Esophagus muscularis mucosa (tissue), 4 donors: ENCODE measurements at regions not wholly inside any gene's neighbourhood (a gene's known extent, or its start where the extent isn't known, plus 50 kb on each side); places are given as distances from the start of the nearest gene placed in this dataset.

ENCODE experiments used
- DNase-seq: peaks from one replicate; pipeline ENCODE4 v3.0.0-alpha.2; 2017; ENCODE audit errors: extremely low spot score
- H3K27ac ChIP-seq, 4 donors: fragments of 200-600 bp; sonication (generic); replicated peaks in 1 of 4; 1 replicate in 3 of 4; 2 replicates in 1 of 4; pipeline ENCODE4 v1.5.1; 2016 to 2019; ENCODE audit warnings: mild to moderate bottlenecking in 1 of 4
- H3K27me3 ChIP-seq, 4 donors: fragments of 200-600 bp; sonication (generic); one replicate each; pipeline versions ENCODE4 v1.5.1 to v1.6.0; 2016 to 2019
- H3K36me3 ChIP-seq, 4 donors: fragments of 200-600 bp; sonication (generic); one replicate each; pipeline ENCODE4 v1.5.1; 2016 to 2019
- H3K4me1 ChIP-seq, 4 donors: fragments of 200-600 bp; sonication (generic); one replicate each; pipeline ENCODE4 v1.5.1; 2016 to 2019
- H3K4me3 ChIP-seq, 4 donors: fragments of 200-600 bp; sonication (generic); 1 replicate in 2 of 4; 2 replicates in 2 of 4; pipeline ENCODE4 v1.5.1; 2016 to 2019; ENCODE audit warnings: mild to moderate bottlenecking in 4 of 4, moderate library complexity in 1 of 4
- H3K9me3 ChIP-seq, 4 donors: fragments of 200-600 bp; sonication (generic); 1 replicate in 3 of 4; 2 replicates in 1 of 4; pipeline ENCODE4 v1.5.1; 2016 to 2019
- CTCF ChIP-seq, 3 experiments: fragments of 200-600 bp in 2 of 3; fragments of 450-650 bp in 1 of 3; sonication (generic) in 2 of 3; IDR thresholded peaks; one replicate each; pipeline ENCODE4 v1.5.1; 2017 to 2019; ENCODE audit warnings: antibody characterized with exemption in 3 of 3, mild to moderate bottlenecking in 2 of 3, moderate library complexity in 1 of 3
- EP300 ChIP-seq: sonication (generic); formaldehyde crosslinking; IDR thresholded peaks from one replicate; pipeline ENCODE4 v1.6.1; 2017; ENCODE audit warnings: antibody characterized with exemption
- POLR2A ChIP-seq: fragments of 450-650 bp; IDR thresholded peaks from one replicate; pipeline ENCODE4 v1.6.1; 2017; ENCODE audit warnings: antibody characterized with exemption, moderate library complexity, mild to moderate bottlenecking, low read depth
- POLR2AphosphoS5 ChIP-seq, 2 donors: sonication (generic); formaldehyde crosslinking; IDR thresholded peaks; one replicate each; pipeline ENCODE4 v1.6.1; 2017; ENCODE audit warnings: antibody characterized with exemption in 2 of 2
- WGBS: methylation state at CpG from one replicate; pipeline ENCODE4 v1.1.5; 2018; 5-methylcytosine and 5-hydroxymethylcytosine counted together
- intact Hi-C: fragments of 100-400 bp; cut with DNase I; formaldehyde crosslinking; loops from one replicate; pipeline ENCODE4 v1.15.1; 2023

GRCh38 chr6:159594106-159594749 lies 98.8 kb downstream of the SOD2 start:
- DNase-seq: no peak
- WGBS: 75% methylated on average over 5 of the region's 7 CpGs
- peaks cover 3 to 17% (median 10%) of the 10 kb centered on the region in 4 donors for H3K4me1 ChIP-seq
- H3K36me3 ChIP-seq: no peaks in the 10 kb centered on the region
- TF ChIP-seq CTCF (IDR thresholded peaks at IDR 0.05) (no peak), POLR2A (no peak), EP300 (no peak), POLR2AphosphoS5 (IDR thresholded peaks at IDR 0.05) (no peak)
- intact Hi-C loops: no loop called here
- no peak overlapping the region for H3K27ac ChIP-seq
- H3K27me3 ChIP-seq: no peaks in the 10 kb centered on the region
- H3K4me3 ChIP-seq: no peak overlapping the region
- no peaks in the 10 kb centered on the region for H3K9me3 ChIP-seq

GRCh38 chr6:159590835-159591234 lies 102.2 kb downstream of the SOD2 start:
- Histone ChIP-seq H3K4me3 (no peak overlapping the region), H3K27ac (no peak overlapping the region), H3K9me3 (no peaks in the 10 kb centered on the region), H3K36me3 (no peaks in the 10 kb centered on the region), H3K4me1 (peaks cover 3 to 17% (median 10%) of the 10 kb centered on the region in 4 donors), H3K27me3 (no peaks in the 10 kb centered on the region)
- 90% methylated on average over 5 of the region's 5 CpGs for WGBS
- intact Hi-C loops: no loop called here
- TF ChIP-seq CTCF (IDR thresholded peaks at IDR 0.05): no peak
- TF ChIP-seq POLR2AphosphoS5 (IDR thresholded peaks at IDR 0.05): no peak
- TF ChIP-seq POLR2A: no peak
- no peak for DNase-seq

- Histone ChIP-seq H3K36me3 (no peaks in the 10 kb centered on the region), H3K27me3 (no peaks in the 10 kb centered on the region), H3K9me3 (no peaks in the 10 kb centered on the region), H3K4me3 (no peak overlapping the region), H3K27ac (no peak overlapping the region), H3K4me1 (no peaks in the 10 kb centered on the region)
- no peak for DNase-seq
- intact Hi-C loops: no loop called here
- 85% methylated on average over 1 of the region's 1 CpG for WGBS
- TF ChIP-seq POLR2AphosphoS5 (IDR thresholded peaks at IDR 0.05): no peak
- TF ChIP-seq CTCF (IDR thresholded peaks at IDR 0.05): no peak
- TF ChIP-seq EP300: no peak
- no peak for TF ChIP-seq POLR2A
Observed at GRCh38 chr6:159586684-159587083, 106.4 kb downstream of the SOD2 start.

- no peaks in the 10 kb centered on the region for H3K27me3 ChIP-seq
- H3K36me3 ChIP-seq: no peaks in the 10 kb centered on the region
- H3K9me3 ChIP-seq: no peaks in the 10 kb centered on the region
- no peak for DNase-seq
- 87% methylated on average over 8 of the region's 8 CpGs for WGBS
- H3K4me3 ChIP-seq: no peak overlapping the region
- TF ChIP-seq CTCF (IDR thresholded peaks at IDR 0.05) (no peak), POLR2AphosphoS5 (IDR thresholded peaks at IDR 0.05) (no peak), POLR2A (no peak)
- no peak overlapping the region for H3K27ac ChIP-seq
- no peaks in the 10 kb centered on the region for H3K4me1 ChIP-seq
- intact Hi-C loops: no loop called here
Observed at GRCh38 chr6:159582736-159583135, 110.3 kb downstream of the SOD2 start.

GRCh38 chr6:159578629-159579028 lies 114.4 kb downstream of the SOD2 start:
- intact Hi-C loops: no loop called here
- H3K4me3 ChIP-seq: no peak overlapping the region
- H3K36me3 ChIP-seq: no peaks in the 10 kb centered on the region
- no peak overlapping the region for H3K27ac ChIP-seq
- H3K4me1 ChIP-seq: no peaks in the 10 kb centered on the region
- H3K27me3 ChIP-seq: no peaks in the 10 kb centered on the region
- no peak for DNase-seq
- no peaks in the 10 kb centered on the region for H3K9me3 ChIP-seq
- 93% methylated on average over 4 of the region's 5 CpGs for WGBS
- no peak for TF ChIP-seq POLR2AphosphoS5 (IDR thresholded peaks at IDR 0.05)
- TF ChIP-seq CTCF (IDR thresholded peaks at IDR 0.05): no peak
